Amniotic stem cell (primary cell): ENCODE measurements at regions not wholly inside any gene's neighbourhood (a gene's known extent, or its start where the extent isn't known, plus 50 kb on each side); places are given as distances from the start of the nearest gene placed in this dataset.

Experiments used
- DNase-seq: peaks from one replicate; lab custom pipeline; 2025; lab: John Stamatoyannopoulos, UW

DNA sequence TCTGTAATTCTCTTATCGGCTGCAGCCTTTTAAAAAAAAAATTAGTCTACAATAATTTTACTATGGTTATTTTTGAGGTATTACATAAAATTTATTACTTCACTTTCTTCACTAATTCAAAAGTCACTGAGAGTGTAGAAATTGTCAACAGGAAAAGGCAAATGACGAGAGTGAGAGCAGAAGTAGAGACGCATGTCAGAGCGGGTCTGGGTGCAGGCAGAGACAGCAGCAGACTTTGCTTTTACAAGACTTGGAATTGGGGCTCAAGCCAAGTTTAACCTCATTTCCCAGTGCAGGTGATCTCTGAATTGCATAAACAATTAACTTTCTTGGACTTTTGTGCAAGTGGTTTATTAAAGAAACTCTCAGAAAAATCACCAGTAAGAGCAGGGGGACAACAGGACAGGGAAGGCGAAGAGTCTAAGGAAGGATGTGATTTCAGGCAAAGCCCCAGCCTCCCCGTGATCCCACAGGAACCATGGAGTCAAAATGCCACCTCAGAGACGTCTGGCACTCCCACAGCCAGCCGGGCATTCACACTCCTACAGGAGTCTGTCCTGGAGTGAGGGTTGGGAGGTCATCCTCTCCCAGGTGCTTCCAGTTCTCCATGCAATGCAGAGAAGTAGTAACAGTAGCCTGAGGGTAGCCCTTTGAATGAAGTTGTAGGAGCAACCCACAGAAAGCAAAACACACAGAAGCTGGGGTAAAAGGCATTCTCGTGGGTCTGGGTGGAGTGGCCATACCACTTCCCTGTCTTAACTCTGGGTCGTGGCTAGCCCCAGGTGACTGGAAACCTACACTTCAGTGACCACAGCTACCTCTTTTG lies 274.0 kb upstream of the TGFBR2 start:
- no peak for DNase-seq

- DNase-seq = no peak
These were observed 273.3 kb upstream of the TGFBR2 start for GRCh38 chr3:30333143-30333542.

DNA sequence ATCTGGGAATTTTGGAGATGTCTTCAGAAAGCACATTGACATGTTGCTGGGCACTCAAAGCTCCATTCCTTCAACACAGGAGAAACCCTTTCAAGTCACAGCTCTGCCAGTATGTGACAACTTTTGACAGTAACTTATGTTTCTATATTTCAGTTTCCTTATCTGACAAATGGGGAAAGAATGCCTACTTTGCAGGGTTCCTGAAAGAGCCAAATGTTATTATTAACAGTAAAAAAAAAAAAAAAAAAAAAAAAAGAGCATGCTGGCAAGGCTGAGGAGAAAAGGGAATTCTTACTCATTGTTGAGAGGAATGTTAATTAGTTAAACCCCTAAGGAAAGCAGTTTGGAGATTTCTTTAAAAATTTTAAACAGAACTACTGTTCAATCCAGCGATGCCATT lies 272.5 kb upstream of the TGFBR2 start:
- no peak for DNase-seq

DNA sequence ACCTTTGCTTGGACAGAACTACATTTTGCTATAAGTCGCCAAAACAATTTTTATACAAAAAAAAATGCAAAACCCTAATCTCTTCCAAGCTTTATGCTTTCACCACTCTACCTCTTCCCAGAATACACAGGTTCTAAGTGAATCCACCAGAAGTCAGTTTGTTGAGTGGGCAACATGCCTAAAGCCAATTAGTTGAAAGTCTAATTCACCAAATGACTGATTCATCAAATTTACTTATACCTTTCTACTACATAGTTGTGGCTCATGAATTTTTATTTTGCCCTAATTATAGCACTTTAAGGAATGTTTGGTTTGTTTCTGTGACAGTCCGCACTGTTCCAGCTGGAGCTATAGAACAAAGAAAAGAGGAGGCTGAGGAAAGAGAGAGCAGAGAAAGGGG lies 265.9 kb upstream of the TGFBR2 start:
- no peak for DNase-seq

GRCh38 chr3:30341079-30341478 lies 265.3 kb upstream of the TGFBR2 start:
- no peak for DNase-seq

GRCh38 chr3:30341851-30342250 lies 264.6 kb upstream of the TGFBR2 start:
- no peak for DNase-seq

- DNase-seq = peak; percentile 90
These were observed 263.9 kb upstream of the TGFBR2 start for GRCh38 chr3:30342318-30343060.

DNA sequence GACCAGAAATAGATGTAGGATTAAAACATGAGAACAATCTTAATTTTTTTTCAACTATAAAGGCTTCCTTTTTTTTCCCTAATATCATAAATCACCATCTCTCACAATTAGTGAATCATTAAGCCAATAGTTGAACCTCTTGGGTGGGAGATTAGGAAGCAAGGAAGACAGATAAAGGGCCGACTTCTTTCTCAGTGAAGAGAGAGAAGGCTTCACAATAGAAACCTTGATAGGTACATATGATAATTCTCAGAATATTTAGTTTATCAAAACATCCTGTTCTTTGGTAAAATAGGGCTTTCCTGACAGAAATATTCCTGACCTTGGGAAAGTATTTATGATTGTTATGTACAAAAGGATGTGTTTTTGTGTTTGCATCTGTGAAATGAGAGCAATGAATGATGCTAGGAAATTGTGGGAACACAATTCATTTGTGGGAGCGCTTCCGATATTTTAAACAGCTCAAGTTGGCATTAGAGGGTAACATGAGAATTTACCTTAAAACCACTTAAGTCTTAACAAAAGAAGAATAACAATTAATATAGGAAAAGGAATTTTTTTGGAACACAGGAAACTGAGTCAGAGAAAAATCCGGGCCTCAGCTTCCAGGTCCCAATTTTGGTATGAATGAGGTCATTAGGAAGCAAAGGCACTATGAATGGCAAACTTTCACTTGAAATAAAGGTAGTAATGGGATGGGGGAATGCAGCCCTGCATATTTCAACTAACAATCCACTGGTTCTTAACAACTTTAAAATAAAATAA lies 263.2 kb upstream of the TGFBR2 start:
- DNase-seq = no peak

GRCh38 chr3:30343861-30344260 lies 262.5 kb upstream of the TGFBR2 start:
- DNase-seq = no peak

GRCh38 chr3:30344288-30344687 lies 262.1 kb upstream of the TGFBR2 start:
- no peak for DNase-seq

DNA sequence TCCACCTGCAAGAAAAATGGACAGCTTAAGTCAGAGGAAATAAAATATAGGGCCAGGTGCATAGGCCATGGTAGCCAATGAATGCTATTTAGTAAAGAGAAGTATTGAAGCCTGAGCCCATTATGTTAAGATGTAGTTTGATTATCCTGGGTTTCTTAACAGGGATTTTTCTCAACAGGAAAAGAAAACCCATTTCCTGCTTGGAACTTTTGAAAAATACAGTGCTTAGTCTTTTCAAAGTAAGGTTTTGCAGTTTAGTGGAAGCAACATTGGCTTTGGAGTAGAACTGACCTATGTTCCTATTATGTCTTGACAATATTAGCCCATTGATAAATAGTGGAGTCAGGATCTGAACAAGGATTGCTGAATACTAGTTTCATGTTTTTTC lies 259.5 kb upstream of the TGFBR2 start:
- DNase-seq = no peak

DNA sequence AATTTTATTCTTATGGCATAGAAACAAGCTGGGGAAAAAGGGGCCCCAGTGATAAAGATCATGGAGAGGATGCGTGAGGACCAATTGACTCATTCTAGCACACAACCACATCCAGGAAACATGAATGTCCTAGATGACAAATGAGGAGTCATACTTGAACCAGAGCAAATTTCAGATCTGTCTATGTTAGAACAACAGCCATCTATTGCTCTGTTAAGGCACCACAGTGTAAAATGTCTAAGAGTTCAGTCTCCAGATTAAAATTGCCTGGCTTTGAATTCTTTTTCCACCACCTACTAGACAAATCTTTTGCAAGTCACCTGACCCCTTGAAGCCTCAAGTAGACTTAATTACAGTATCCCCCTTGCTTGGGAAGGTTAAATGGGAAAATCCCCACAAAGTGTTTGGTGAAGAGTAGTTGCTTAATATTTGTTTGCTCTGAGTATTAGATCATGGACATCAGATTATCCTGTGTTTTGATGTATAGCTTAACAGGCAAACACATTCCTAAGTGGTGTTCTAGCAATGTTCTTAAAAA lies 258.7 kb upstream of the TGFBR2 start:
- peak; percentile 66 for DNase-seq

- no peak for DNase-seq
These were observed 256.9 kb upstream of the TGFBR2 start for GRCh38 chr3:30349507-30349906.

GRCh38 chr3:30350011-30350410 lies 256.4 kb upstream of the TGFBR2 start:
- no peak for DNase-seq

DNA sequence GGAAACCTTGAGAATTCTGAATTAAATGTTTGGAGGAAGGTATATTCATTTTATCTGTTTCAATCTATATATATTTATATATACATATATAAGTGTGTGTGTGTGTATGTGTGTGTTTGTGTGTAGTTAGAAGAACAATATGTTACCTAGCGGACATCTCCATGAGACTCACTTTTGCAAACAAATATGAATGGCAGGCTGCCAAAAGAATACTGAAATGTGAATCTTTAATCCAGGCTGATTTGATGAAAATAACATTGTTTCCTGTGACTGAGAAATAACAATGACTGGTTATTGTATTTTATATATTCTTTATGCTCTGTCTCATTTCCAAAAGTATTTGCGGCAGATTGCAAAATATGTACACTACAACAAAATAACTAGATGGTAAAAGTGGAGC lies 255.5 kb upstream of the TGFBR2 start:
- no peak for DNase-seq

DNA sequence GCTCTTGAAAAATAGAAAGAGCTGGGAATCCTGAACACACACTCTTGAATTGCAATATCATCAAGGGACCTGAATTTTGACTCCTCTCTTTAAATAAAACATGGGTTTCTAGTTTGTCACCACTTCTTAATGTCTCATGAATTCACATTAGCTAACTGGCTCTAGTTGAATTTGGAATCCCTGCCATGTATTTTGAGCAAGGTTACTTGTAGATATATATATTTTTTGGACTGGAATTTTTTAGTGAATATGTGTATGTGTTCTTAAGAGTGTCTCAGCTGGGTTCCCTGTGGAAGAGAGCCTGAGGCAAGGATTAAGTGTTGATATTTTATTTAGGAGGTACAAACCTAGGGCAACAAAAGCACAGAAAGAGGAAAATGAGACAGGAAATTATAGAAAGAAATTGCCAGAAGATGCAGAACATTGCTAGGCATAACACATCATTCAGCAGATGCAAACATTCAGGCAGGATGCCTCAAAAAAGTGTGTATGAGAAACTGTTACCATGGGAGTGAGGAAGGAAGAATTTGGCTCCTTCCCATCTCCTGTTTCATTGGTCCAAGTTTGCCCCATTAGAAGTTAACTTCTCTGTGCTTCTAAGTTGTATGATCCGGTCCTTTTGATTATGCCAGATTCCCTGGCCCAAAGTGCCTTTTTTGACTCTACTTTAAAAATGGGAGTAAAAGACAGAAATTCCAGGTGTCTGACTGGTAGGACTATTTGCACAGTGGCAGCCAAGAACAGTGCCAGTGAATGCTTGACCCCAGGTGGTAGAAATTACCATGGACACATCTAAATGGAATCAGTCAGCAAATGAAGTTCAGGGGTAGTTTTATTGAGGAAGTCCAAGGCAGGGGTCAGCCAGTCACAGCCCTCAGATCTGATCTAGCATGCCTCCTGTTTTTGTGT lies 253.7 kb upstream of the TGFBR2 start:
- no peak for DNase-seq

- DNase-seq = no peak
These were observed 252.5 kb upstream of the TGFBR2 start for GRCh38 chr3:30353711-30354467.

DNA sequence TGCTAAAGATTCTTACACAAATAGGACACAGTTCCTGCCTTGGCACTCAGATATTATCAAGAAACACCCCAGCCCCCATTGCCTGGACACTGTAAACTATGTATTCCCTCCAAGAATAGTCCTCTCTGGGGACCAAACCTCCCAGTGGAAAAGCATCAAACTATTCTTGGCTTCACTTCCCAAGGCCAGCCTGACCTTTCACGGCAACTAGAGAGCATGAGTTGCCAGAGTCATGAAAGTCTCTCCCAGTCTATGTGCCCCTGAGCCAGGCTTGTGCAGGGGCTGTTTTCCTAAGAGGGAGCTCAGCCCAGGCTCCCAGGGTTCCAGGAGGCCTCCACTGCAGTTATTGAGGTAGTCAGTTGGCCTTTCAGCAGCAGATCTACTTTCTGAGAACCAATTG lies 251.9 kb upstream of the TGFBR2 start:
- DNase-seq = no peak

- DNase-seq = no peak
These were observed 251.4 kb upstream of the TGFBR2 start for GRCh38 chr3:30354972-30355371.

DNA sequence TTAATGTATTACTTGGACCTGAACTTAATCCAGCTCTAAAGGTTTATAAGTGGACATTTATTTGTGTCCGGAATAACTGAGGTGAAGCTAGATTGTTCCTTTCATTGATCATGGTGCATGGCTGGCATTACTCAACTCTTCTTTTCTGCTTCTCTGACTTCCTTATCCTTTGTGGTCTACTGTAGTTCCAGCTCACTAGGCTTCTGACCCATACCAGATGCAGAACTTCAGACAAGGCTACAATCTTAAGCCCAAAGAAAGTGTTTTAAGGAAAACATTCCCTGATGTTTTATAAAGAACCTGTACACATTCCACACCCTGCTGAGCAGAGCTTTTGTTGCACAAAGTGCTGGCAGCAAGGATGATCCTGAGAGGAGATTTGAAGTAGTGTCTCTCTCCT lies 250.8 kb upstream of the TGFBR2 start:
- no peak for DNase-seq
